ENCODE measurements at regions not wholly inside any gene's neighbourhood (a gene's known extent, or its start where the extent isn't known, plus 50 kb on each side); places are given as distances from the start of the nearest gene placed in this dataset.
"Not testable (repeated sequence)": the region's sequence is repeated elsewhere in the genome, so short reads cannot be mapped to it uniquely, and the experiment has no call there.

DNA sequence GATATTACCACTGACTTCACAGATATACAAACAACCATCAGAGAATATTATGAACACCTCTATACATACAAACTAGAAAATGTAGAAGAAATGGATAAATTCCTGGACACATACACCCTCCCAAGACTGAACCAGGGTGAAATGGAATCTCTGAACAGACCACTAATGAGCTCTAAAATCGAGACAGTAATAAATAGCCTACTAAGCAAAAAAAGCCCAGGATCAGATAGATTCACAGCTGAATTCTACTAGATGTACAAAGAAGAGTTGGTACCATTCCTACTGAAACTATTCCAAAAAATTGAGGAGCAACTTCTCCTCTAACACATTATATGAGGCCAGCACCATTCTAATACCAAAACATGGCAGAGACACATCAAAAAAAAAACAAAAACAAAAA, 837.7 kb downstream of the FSCB start:
- in situ Hi-C loops (cut with HindIII; ENCODE audit: low sequenced_read_pairs): no loop called here
- DNase-seq (ENCODE audit: low spot score): no peak

DNA sequence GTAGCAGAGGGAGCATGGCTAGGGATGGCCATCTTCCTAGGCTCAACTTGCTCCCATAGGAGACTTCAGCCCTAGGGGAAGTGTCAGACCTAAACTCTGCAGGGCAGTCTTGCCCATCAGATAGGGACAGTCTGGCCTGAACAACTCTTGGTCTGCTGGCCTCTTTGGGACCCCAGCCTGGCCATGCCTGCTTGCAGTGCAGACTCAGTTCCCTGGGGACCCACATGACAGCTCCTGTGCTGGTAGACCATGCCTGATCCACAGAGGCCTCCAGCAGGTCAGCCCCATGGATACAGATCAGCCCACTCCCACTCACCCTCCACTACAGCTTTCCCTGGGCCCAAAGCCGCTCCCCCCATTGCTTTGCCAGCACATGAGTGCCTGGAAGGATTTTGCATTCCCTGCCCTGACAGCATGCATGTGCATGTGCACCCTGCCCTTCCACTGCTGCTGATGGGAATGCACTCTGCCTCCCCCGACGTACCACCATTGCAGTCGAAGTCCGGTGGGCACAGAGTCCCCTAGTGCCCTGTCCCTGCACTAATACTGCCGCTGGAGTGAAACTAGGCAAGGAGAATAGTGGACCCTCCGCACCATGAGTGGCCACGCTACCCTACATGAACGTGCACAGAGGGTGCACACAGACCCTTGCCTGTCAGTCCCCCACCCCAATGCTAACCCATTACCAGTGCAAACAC, 841.4 kb downstream of the FSCB start:
- in situ Hi-C loops (cut with HindIII; ENCODE audit: low sequenced_read_pairs): no loop called here
- no peak for DNase-seq (ENCODE audit: low spot score)

DNA sequence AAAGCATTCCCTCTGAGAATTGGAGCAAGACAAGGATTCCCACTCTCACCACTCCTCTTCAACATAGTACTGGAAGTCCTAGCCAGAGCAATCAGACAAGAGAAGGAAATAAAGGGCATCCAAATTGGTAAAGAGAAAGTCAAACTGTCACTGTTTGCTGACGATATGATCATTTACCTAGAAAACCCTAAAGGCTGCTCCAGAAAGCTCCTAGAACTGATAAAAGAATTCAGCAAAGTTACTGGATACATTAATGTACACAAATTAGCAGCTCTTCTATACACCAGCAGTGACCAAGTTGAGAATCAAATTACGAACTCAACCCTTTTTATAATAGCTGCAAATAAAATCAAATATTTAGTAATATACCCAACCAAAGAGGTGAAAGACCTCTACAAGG, 851.9 kb downstream of the FSCB start:
- in situ Hi-C loops (cut with HindIII; ENCODE audit: low sequenced_read_pairs); DNase-seq (ENCODE audit: low spot score): not testable (repeated sequence)

DNA sequence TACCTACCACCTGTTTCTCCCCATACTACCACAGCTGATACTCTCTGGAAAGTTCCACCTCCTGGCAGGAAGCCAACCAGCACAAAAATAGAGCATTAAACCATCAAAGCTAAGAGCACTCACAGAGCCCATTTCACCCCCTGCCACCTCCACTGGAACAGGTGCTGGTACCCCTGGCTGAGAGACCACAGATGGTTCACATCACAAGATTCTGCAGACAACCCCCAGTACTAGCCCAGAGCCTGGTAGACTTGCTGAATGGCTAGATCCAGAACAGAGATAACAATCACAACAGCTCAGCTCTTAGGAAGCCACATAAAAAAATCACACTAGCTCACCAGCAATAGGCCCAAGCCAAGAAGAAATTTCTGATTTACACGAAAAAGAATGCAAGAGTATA, 855.2 kb downstream of the FSCB start:
- no peak for DNase-seq (ENCODE audit: low spot score)
- in situ Hi-C loops (cut with HindIII; ENCODE audit: low sequenced_read_pairs): no loop called here

DNA sequence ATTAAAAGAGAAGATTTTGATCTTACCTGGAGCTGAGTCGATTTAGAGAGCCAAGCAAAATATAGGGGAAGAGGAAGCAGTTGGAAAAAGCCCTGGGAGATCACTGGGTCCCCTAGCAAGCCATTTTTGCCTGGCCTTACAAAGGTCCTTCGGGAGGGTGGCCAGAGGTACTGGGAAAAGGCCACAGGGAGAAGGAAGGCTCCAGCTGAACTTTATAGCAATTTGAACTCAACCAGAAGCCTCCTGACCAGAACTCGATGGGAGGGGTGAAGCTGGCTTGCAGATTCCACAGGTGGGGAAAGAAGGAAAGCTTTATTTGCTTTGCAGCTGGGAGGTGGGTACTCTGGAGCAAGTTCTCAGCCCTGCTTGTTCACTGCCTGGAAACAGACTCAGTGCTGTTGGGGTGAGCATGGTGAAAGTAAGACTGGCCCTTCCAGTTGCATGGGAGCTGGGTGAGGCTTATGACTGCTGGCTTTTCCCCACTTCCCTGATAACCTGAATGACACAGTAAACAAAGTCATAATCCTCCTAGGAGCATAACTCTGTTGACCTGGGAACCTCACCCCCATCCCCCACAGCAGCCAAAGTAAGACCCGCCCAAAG, 855.8 kb downstream of the FSCB start:
- no peak for DNase-seq (ENCODE audit: low spot score)
- in situ Hi-C loops (cut with HindIII; ENCODE audit: low sequenced_read_pairs): no loop called here

- in situ Hi-C loops (cut with HindIII; ENCODE audit: low sequenced_read_pairs): no loop called here
- DNase-seq (ENCODE audit: low spot score): no peak
These were observed 857.6 kb downstream of the FSCB start for GRCh38 chr14:43649508-43649907.

GRCh38 chr14:43647302-43647701, 859.8 kb downstream of the FSCB start:
- DNase-seq (ENCODE audit: low spot score): no peak
- in situ Hi-C loops (cut with HindIII; ENCODE audit: low sequenced_read_pairs): no loop called here

DNA sequence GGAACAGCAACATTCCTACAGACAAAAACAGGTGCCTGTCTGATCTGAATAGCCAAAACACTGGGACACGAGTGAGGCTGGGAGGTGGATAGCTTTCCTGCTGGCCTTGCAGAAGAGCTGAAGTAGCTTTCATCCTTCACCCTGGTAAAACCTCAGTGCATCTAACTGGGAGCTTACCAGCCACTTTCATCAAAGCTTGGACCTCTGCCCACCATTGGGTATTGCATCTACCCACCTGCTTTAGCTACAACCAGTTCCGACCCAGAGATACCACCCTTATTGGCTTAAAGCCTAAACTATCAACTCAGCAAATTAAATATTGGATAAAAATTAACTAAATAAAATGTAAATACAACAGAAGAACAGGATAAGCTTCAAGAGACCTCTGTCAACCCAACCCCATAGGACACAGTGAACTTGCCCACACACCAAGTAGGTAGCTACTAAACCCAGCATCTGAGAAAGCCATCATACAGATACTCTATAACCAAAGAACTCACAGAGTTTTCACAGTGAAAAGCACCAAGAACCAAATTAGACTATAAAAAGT, 866.3 kb downstream of the FSCB start:
- DNase-seq (ENCODE audit: low spot score): no peak
- in situ Hi-C loops (cut with HindIII; ENCODE audit: low sequenced_read_pairs): no loop called here

GRCh38 chr14:43625294-43625693, 881.8 kb downstream of the FSCB start:
- no peak for DNase-seq (ENCODE audit: low spot score)
- in situ Hi-C loops (cut with HindIII; ENCODE audit: low sequenced_read_pairs): no loop called here

GRCh38 chr14:43621282-43621681, 885.8 kb downstream of the FSCB start:
- in situ Hi-C loops (cut with HindIII; ENCODE audit: low sequenced_read_pairs): no loop called here
- no peak for DNase-seq (ENCODE audit: low spot score)

DNA sequence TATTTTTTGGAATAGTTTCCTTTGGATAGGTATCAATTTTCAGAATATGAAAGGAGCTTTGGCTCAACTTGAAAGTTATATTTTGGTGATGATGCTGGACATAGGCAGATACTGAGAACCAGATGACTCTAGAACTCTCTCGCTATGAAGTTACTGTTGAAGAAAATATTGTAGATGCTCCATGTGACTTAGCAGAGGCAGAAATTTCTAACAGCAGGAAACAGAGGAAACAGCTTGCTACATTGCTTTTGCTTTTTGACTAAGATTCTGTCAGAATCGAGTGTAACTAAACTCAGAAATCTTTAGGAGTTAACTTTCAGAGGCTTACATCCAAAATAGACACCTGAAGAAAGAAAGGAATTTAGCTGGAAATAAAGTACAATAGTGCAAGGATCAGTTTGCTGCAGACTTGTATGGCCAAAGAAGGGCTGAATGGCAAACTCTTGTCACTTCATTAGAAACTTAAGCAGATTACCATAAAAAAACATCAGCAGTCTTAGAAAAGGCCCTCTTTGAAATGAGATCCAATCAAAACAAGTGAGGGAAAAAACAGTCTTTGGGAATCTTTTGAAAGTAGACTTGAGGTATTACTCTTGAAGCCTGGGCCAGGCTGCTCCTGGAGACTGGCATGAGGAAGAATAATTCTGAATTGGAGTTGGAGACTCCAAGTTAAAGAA, 911.8 kb downstream of the FSCB start:
- in situ Hi-C loops (cut with HindIII; ENCODE audit: low sequenced_read_pairs): no loop called here

DNA sequence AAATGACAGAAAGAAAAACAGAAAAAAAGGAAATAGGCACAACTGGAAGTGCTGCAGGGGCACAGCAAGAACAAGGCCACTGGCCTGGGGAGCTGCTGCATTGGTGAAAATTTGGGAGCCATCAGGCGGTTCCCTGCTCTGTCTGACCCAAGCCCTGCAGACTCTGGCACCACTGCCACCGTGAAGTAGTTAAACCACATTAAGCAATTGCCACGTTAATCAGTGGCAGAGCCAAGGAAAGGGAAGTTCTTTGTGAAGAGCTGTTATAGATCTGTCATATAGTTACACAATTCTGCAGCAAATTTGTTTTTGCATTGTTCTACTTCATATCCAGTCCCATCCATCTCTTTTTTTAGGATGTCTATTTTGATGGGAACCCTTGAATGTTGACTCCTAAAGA, 915.3 kb downstream of the FSCB start:
- DNase-seq (ENCODE audit: low spot score): no peak
- in situ Hi-C loops (cut with HindIII; ENCODE audit: low sequenced_read_pairs): no loop called here

More for the DNA sequence above, 911.8 kb downstream of the FSCB start:
- DNase-seq (ENCODE audit: low spot score): no peak

GRCh38 chr14:43587183-43587582, 919.9 kb downstream of the FSCB start:
- in situ Hi-C loops (cut with HindIII; ENCODE audit: low sequenced_read_pairs): no loop called here
- DNase-seq (ENCODE audit: low spot score): no peak

DNA sequence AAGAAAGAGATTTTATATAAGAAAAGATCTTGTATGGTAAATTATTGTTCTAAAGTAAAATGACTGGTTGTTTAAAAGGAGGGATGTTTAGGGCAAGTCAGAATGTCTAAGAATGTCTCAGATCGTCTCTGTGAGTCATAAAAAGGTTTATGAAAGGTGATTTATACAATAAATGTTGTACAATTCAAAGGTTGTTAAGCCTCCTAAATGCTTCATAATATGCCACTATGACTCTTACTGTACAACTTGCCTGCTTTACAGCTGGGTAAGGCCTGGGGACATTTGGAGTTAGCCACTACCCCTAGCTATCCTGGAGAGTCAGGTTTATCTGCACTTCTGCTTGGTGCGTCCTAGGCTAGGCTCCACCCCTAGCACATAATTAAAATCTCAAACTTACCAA, 927.4 kb downstream of the FSCB start:
- in situ Hi-C loops (cut with HindIII; ENCODE audit: low sequenced_read_pairs): no loop called here
- DNase-seq (ENCODE audit: low spot score): no peak

GRCh38 chr14:43568022-43568421, 939.1 kb downstream of the FSCB start:
- in situ Hi-C loops (cut with HindIII; ENCODE audit: low sequenced_read_pairs): no loop called here
- DNase-seq (ENCODE audit: low spot score): no peak

DNA sequence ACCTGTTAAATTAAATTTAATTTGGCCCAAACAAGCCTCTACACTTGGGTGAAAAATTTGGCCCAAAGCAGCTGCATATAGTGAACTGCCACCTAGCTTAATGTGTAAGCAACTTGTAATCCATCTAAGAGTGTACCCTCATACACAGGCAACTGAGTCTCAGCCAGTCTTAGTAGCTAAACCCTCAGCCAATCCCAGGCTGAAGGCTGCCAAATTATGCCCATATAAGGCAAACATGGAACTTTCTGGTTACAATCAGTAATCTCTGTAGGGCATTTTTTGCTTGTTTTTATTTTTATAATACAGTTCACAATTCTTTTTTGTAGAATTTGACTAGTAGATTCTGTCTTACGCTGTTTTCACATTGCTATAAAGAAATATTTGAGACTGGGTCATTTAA, 958.7 kb downstream of the FSCB start:
- in situ Hi-C loops (cut with HindIII; ENCODE audit: low sequenced_read_pairs): no loop called here
- DNase-seq (ENCODE audit: low spot score): no peak

DNA sequence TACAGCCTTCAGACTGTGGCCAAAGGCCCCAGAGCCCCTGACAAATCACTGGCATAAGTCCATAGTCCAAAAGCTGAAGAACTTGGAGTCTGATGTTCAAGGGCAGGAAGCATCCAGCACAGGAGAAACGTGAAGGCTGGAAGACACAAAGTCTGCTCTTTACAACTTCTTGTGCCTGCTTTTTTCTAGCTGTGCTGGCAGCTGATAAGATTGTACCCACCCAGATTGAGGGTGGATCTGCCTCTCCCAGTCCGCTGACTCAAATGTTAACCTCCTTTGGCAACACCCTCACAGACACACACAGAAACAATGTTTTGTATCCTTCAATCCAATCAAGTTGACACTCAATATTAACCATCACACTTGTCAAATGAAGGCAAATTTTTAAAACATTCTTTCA, 959.5 kb downstream of the FSCB start:
- in situ Hi-C loops (cut with HindIII; ENCODE audit: low sequenced_read_pairs): not testable (repeated sequence)

DNA sequence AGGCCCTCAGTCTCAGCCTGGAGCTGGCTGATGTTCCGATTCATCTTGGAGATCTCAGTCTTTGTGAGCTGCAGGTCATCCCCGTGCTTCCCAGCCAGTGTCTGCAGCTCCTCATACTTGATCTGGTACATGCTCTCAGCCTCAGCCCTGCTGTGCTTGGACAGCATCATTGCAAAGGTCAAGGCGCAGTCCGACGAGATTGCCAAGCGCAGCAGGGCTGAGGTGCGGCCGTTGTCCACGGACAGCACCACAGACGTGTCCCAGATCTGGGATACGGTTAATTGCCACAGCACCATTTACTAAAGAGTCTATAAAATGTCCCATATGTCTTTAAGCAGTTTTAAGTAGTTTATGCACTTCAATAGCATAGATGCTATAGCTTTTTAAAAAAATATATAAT, 965.7 kb downstream of the FSCB start:
- DNase-seq (ENCODE audit: low spot score): no peak
- in situ Hi-C loops (cut with HindIII; ENCODE audit: low sequenced_read_pairs): no loop called here

More for the DNA sequence above, 959.5 kb downstream of the FSCB start:
- not testable (repeated sequence) for DNase-seq (ENCODE audit: low spot score)

- DNase-seq (ENCODE audit: low spot score): no peak
- in situ Hi-C loops (cut with HindIII; ENCODE audit: low sequenced_read_pairs): no loop called here
These were observed 966.1 kb downstream of the FSCB start for GRCh38 chr14:43540948-43541347.

- in situ Hi-C loops (cut with HindIII; ENCODE audit: low sequenced_read_pairs): no loop called here
- no peak for DNase-seq (ENCODE audit: low spot score)
These were observed 967.9 kb downstream of the FSCB start for GRCh38 chr14:43539210-43539609.

Measured in G401 (cell line).